ENCODE measurements at regions not wholly inside any gene's neighbourhood (a gene's known extent, or its start where the extent isn't known, plus 50 kb on each side); places are given as distances from the start of the nearest gene placed in this dataset.

GRCh38 chr6:21462519-21462852 is 131.1 kb upstream of the SOX4 start:
- no TSS peak for BruUV-seq (replicated peaks)
- H3K36me3 Mint-ChIP-seq (ENCODE audit: insufficient read depth, unreplicated experiment), result no peaks in the 10 kb centered on the region
- H3K4me1 Mint-ChIP-seq (ENCODE audit: low read depth, unreplicated experiment), result no peaks in the 10 kb centered on the region
- no peak overlapping the region for H3K27ac Mint-ChIP-seq (ENCODE audit: unreplicated experiment)
- TF ChIP-seq CTCF (IDR thresholded peaks at IDR 0.05; ENCODE audit: unreplicated experiment), result no peak
- CTCF ChIA-PET, result interaction anchor here (1.3 kb wide), 1 partner anchor 59 kb away, joined by 3 read pairs; no protein-coding TSS in a partner anchor
- no peak for DNase-seq
- no peak overlapping the region for H3K4me3 Mint-ChIP-seq (ENCODE audit: low read depth, unreplicated experiment)
- H3K9me3 Mint-ChIP-seq (ENCODE audit: low read depth, unreplicated experiment), result no peaks in the 10 kb centered on the region
- no peaks in the 10 kb centered on the region for H3K27me3 Mint-ChIP-seq (ENCODE audit: unreplicated experiment)
- intact Hi-C loops (cut with micrococcal nuclease; ENCODE audit: unreplicated experiment), result no loop called here

GRCh38 chr6:21467091-21467490 is 126.5 kb upstream of the SOX4 start:
- Mint-ChIP-seq H3K4me3 (ENCODE audit: low read depth, unreplicated experiment) (no peak overlapping the region), H3K36me3 (ENCODE audit: insufficient read depth, unreplicated experiment) (no peaks in the 10 kb centered on the region), H3K27ac (ENCODE audit: unreplicated experiment) (no peak overlapping the region), H3K9me3 (ENCODE audit: low read depth, unreplicated experiment) (peaks cover 2% of the 10 kb centered on the region), H3K27me3 (ENCODE audit: unreplicated experiment) (no peaks in the 10 kb centered on the region), H3K4me1 (ENCODE audit: low read depth, unreplicated experiment) (no peaks in the 10 kb centered on the region)
- CTCF ChIA-PET, result interaction anchor here (0.5 kb wide), 1 partner anchor 127 kb away, joined by 7 read pairs; the partner anchor contains the start of gene SOX4
- no peak for TF ChIP-seq CTCF (IDR thresholded peaks at IDR 0.05; ENCODE audit: unreplicated experiment)
- no TSS peak for BruUV-seq (replicated peaks)
- intact Hi-C loops (cut with micrococcal nuclease; ENCODE audit: unreplicated experiment), result no loop called here
- DNase-seq, result no peak

- no peak for DNase-seq
- Mint-ChIP-seq H3K4me1 (ENCODE audit: low read depth, unreplicated experiment) (no peaks in the 10 kb centered on the region), H3K36me3 (ENCODE audit: insufficient read depth, unreplicated experiment) (no peaks in the 10 kb centered on the region), H3K27me3 (ENCODE audit: unreplicated experiment) (no peaks in the 10 kb centered on the region), H3K27ac (ENCODE audit: unreplicated experiment) (no peak overlapping the region), H3K4me3 (ENCODE audit: low read depth, unreplicated experiment) (no peak overlapping the region), H3K9me3 (ENCODE audit: low read depth, unreplicated experiment) (peaks cover 2% of the 10 kb centered on the region)
- CTCF ChIA-PET, result interaction anchor here (0.5 to 0.9 kb wide), 3 partner anchors 9 to 62 kb away, joined by 3 to 7 read pairs (median 4); no protein-coding TSS in a partner anchor
- BruUV-seq (replicated peaks), result no TSS peak
- TF ChIP-seq CTCF (IDR thresholded peaks at IDR 0.05; ENCODE audit: unreplicated experiment), result no peak
- intact Hi-C loops (cut with micrococcal nuclease; ENCODE audit: unreplicated experiment), result no loop called here
Measured at GRCh38 chr6:21468461-21468860, 125.1 kb upstream of the SOX4 start.

- peaks cover 2% of the 10 kb centered on the region for H3K9me3 Mint-ChIP-seq (ENCODE audit: low read depth, unreplicated experiment)
- H3K4me1 Mint-ChIP-seq (ENCODE audit: low read depth, unreplicated experiment), result no peaks in the 10 kb centered on the region
- no peak overlapping the region for H3K27ac Mint-ChIP-seq (ENCODE audit: unreplicated experiment)
- no peak overlapping the region for H3K4me3 Mint-ChIP-seq (ENCODE audit: low read depth, unreplicated experiment)
- BruUV-seq (replicated peaks), result no TSS peak
- DNase-seq, result no peak
- no peak for TF ChIP-seq CTCF (IDR thresholded peaks at IDR 0.05; ENCODE audit: unreplicated experiment)
- H3K27me3 Mint-ChIP-seq (ENCODE audit: unreplicated experiment), result no peaks in the 10 kb centered on the region
- CTCF ChIA-PET, result interaction anchor here (0.6 to 0.9 kb wide), 2 partner anchors 9 to 66 kb away, joined by 4 to 7 read pairs; no protein-coding TSS in a partner anchor
- intact Hi-C loops (cut with micrococcal nuclease; ENCODE audit: unreplicated experiment), result no loop called here
- H3K36me3 Mint-ChIP-seq (ENCODE audit: insufficient read depth, unreplicated experiment), result no peaks in the 10 kb centered on the region
Measured at GRCh38 chr6:21469213-21469612, 124.3 kb upstream of the SOX4 start.
